ENCODE measurements at regions not wholly inside any gene's neighbourhood (a gene's known extent, or its start where the extent isn't known, plus 50 kb on each side); places are given as distances from the start of the nearest gene placed in this dataset.

DNA sequence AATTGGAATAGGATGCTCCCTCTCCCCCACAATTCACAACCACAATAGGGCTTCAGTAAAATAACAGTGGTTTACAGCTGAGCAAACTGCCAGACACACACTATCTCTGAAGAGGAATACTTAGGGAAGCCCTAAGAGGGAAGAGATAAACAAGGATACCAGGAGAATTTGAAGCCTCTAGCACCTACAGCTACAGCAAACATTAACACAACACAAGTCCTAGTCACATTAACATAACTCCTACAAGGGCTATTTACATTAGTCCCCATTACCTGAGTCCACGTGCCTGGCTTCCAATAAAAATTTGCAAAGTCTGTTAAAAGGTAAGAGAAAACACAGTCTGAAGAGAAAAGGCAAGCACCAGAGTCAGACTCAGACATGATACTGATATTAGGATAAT, 346.9 kb upstream of the CDIN1 start:
- no peaks in the 10 kb centered on the region for H3K9me3 ChIP-seq (ENCODE audit: control insufficient read depth, insufficient read depth, low read depth, low read length)
- H3K27ac ChIP-seq (ENCODE audit: low read length): no peak overlapping the region
- in situ Hi-C loops (cut with HindIII; ENCODE audit: low pct_unique_long_range_greater_than_20kb, low sequenced_read_pairs): no loop called here
- ChIA-PET CTCF (no interaction called here), POLR2A (no interaction called here)
- no peak for ATAC-seq
- no peaks in the 10 kb centered on the region for H3K36me3 ChIP-seq (ENCODE audit: control insufficient read depth, insufficient read depth, low read length)
- TF ChIP-seq POLR2AphosphoS5 (IDR thresholded peaks at IDR 0.05; ENCODE audit: low read depth, low read length) (no peak), SIN3A (IDR thresholded peaks at IDR 0.05; ENCODE audit: borderline replicate concordance, insufficient read depth, low read depth, low read length) (no peak), TCF7L2 (IDR thresholded peaks at IDR 0.05; ENCODE audit: low read depth, low read length) (no peak)
- TF ChIP-seq, protein P1, sequence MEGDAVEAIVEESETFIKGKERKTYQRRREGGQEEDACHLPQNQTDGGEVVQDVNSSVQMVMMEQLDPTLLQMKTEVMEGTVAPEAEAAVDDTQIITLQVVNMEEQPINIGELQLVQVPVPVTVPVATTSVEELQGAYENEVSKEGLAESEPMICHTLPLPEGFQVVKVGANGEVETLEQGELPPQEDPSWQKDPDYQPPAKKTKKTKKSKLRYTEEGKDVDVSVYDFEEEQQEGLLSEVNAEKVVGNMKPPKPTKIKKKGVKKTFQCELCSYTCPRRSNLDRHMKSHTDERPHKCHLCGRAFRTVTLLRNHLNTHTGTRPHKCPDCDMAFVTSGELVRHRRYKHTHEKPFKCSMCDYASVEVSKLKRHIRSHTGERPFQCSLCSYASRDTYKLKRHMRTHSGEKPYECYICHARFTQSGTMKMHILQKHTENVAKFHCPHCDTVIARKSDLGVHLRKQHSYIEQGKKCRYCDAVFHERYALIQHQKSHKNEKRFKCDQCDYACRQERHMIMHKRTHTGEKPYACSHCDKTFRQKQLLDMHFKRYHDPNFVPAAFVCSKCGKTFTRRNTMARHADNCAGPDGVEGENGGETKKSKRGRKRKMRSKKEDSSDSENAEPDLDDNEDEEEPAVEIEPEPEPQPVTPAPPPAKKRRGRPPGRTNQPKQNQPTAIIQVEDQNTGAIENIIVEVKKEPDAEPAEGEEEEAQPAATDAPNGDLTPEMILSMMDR (IDR thresholded peaks at IDR 0.05): no peak
- TF ChIP-seq, protein P2, sequence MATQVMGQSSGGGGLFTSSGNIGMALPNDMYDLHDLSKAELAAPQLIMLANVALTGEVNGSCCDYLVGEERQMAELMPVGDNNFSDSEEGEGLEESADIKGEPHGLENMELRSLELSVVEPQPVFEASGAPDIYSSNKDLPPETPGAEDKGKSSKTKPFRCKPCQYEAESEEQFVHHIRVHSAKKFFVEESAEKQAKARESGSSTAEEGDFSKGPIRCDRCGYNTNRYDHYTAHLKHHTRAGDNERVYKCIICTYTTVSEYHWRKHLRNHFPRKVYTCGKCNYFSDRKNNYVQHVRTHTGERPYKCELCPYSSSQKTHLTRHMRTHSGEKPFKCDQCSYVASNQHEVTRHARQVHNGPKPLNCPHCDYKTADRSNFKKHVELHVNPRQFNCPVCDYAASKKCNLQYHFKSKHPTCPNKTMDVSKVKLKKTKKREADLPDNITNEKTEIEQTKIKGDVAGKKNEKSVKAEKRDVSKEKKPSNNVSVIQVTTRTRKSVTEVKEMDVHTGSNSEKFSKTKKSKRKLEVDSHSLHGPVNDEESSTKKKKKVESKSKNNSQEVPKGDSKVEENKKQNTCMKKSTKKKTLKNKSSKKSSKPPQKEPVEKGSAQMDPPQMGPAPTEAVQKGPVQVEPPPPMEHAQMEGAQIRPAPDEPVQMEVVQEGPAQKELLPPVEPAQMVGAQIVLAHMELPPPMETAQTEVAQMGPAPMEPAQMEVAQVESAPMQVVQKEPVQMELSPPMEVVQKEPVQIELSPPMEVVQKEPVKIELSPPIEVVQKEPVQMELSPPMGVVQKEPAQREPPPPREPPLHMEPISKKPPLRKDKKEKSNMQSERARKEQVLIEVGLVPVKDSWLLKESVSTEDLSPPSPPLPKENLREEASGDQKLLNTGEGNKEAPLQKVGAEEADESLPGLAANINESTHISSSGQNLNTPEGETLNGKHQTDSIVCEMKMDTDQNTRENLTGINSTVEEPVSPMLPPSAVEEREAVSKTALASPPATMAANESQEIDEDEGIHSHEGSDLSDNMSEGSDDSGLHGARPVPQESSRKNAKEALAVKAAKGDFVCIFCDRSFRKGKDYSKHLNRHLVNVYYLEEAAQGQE (IDR thresholded peaks at IDR 0.05; ENCODE audit: insufficient read depth in 1 of 2, low read depth in 2 of 2, low read length in 1 of 2): no peak
- intact Hi-C loops (cut with micrococcal nuclease; ENCODE audit: unreplicated experiment): no loop called here
- H3K4me1 ChIP-seq (ENCODE audit: control insufficient read depth, insufficient read depth, low read length): no peaks in the 10 kb centered on the region
- DNase-seq (ENCODE audit: low read depth, low spot score): no peak
- H3K4me3 ChIP-seq (ENCODE audit: low read depth in 2 of 2, low read length in 2 of 2): no peak overlapping the region
- H3K27me3 ChIP-seq (ENCODE audit: control insufficient read depth, insufficient read depth, low read length): no peaks in the 10 kb centered on the region
- no TSS peak for BruUV-seq (replicated peaks)

DNA sequence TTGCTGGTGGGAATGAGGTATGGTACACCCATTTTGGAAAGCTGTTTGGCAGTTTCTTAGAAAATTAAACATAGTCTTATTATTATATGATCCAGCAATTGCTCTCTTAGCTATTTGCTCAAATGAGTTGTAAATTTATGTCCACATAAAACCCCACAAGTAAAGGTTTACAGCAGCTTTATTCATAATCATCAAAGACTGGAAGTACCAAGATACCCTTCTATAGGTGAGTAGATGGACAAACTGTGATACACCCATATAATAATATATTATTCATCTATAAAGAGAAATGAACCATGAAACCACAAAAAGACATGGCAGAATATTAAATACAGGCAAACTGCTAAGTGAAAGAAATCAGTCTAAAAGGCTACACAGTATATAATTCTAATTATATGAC, 344.7 kb upstream of the CDIN1 start:
- Histone ChIP-seq H3K4me1 (ENCODE audit: control insufficient read depth, insufficient read depth, low read length) (no peaks in the 10 kb centered on the region), H3K4me3 (ENCODE audit: low read depth in 2 of 2, low read length in 2 of 2) (no peak overlapping the region), H3K36me3 (ENCODE audit: control insufficient read depth, insufficient read depth, low read length) (no peaks in the 10 kb centered on the region), H3K9me3 (ENCODE audit: control insufficient read depth, insufficient read depth, low read depth, low read length) (no peaks in the 10 kb centered on the region), H3K27me3 (ENCODE audit: control insufficient read depth, insufficient read depth, low read length) (no peaks in the 10 kb centered on the region), H3K27ac (ENCODE audit: low read length) (no peak overlapping the region)
- TF ChIP-seq, protein P1 (IDR thresholded peaks at IDR 0.05): no peak
- TF ChIP-seq POLR2AphosphoS5 (IDR thresholded peaks at IDR 0.05; ENCODE audit: low read depth, low read length) (no peak), TCF7L2 (IDR thresholded peaks at IDR 0.05; ENCODE audit: low read depth, low read length) (no peak), SIN3A (IDR thresholded peaks at IDR 0.05; ENCODE audit: borderline replicate concordance, insufficient read depth, low read depth, low read length) (no peak)
- TF ChIP-seq, protein P2 (IDR thresholded peaks at IDR 0.05; ENCODE audit: insufficient read depth in 1 of 2, low read depth in 2 of 2, low read length in 1 of 2): no peak
- CTCF ChIA-PET: no interaction called here
- no TSS peak for BruUV-seq (replicated peaks)
- no peak for ATAC-seq
- POLR2A ChIA-PET: no interaction called here
- in situ Hi-C loops (cut with HindIII; ENCODE audit: low pct_unique_long_range_greater_than_20kb, low sequenced_read_pairs) (no loop called here), intact Hi-C loops (cut with micrococcal nuclease; ENCODE audit: unreplicated experiment) (no loop called here)
- DNase-seq (ENCODE audit: low read depth, low spot score): no peak

Measured in Panc1 (cell line).